ENCODE measurements at regions not wholly inside any gene's neighbourhood (a gene's known extent, or its start where the extent isn't known, plus 50 kb on each side); places are given as distances from the start of the nearest gene placed in this dataset.

- H3K27ac ChIP-seq (ENCODE audit: low read depth, low read length, poor library complexity, severe bottlenecking): no peak overlapping the region
- H3K9me2 ChIP-seq (ENCODE audit: insufficient read depth, low read length): no peaks in the 10 kb centered on the region
- TF ChIP-seq EZH2phosphoT487 (IDR thresholded peaks at IDR 0.05; ENCODE audit: borderline replicate concordance, low read depth, low read length) (no peak), CTCF (conservative IDR thresholded peaks at IDR 0.05; ENCODE audit: low read length) (no peak)
- no peaks in the 10 kb centered on the region for H3K4me1 ChIP-seq (ENCODE audit: insufficient read depth, low read length, poor library complexity, severe bottlenecking)
- H3K9me3 ChIP-seq (ENCODE audit: low read length): no peaks in the 10 kb centered on the region
- ChIA-PET POLR2A (no interaction called here), CTCF (ENCODE audit: unreplicated experiment) (no interaction called here)
- no peak for DNase-seq (ENCODE audit: low spot score)
- H3K79me2 ChIP-seq (ENCODE audit: insufficient read depth, low read depth, low read length): no peaks in the 10 kb centered on the region
- H2AFZ ChIP-seq (ENCODE audit: low read length): no peak overlapping the region
- H3K36me3 ChIP-seq (ENCODE audit: insufficient read depth, low read length): no peaks in the 10 kb centered on the region
- H3K4me3 ChIP-seq (ENCODE audit: low read depth, low read length, poor library complexity, severe bottlenecking): no peak overlapping the region
- H4K20me1 ChIP-seq (ENCODE audit: insufficient read depth, low read length): no peaks in the 10 kb centered on the region
- intact Hi-C loops (cut with micrococcal nuclease; ENCODE audit: unreplicated experiment): no loop called here
- BruUV-seq (replicated peaks): no TSS peak
- no peak overlapping the region for H3K4me2 ChIP-seq (ENCODE audit: low read length)
Measured at GRCh38 chr5:167702014-167702413, 589.4 kb upstream of the WWC1 start.

GRCh38 chr5:167708449-167708848 lies 583.0 kb upstream of the WWC1 start:
- no peak overlapping the region for H3K4me3 ChIP-seq (ENCODE audit: low read depth, low read length, poor library complexity, severe bottlenecking)
- no peaks in the 10 kb centered on the region for H3K9me2 ChIP-seq (ENCODE audit: insufficient read depth, low read length)
- H3K27ac ChIP-seq (ENCODE audit: low read depth, low read length, poor library complexity, severe bottlenecking): no peak overlapping the region
- intact Hi-C loops (cut with micrococcal nuclease; ENCODE audit: unreplicated experiment): no loop called here
- no peaks in the 10 kb centered on the region for H3K9me3 ChIP-seq (ENCODE audit: low read length)
- TF ChIP-seq EZH2phosphoT487 (IDR thresholded peaks at IDR 0.05; ENCODE audit: borderline replicate concordance, low read depth, low read length) (no peak), CTCF (conservative IDR thresholded peaks at IDR 0.05; ENCODE audit: low read length) (no peak)
- H3K79me2 ChIP-seq (ENCODE audit: insufficient read depth, low read depth, low read length): no peaks in the 10 kb centered on the region
- ChIA-PET POLR2A (no interaction called here), CTCF (ENCODE audit: unreplicated experiment) (no interaction called here)
- H3K36me3 ChIP-seq (ENCODE audit: insufficient read depth, low read length): no peaks in the 10 kb centered on the region
- no peaks in the 10 kb centered on the region for H4K20me1 ChIP-seq (ENCODE audit: insufficient read depth, low read length)
- no peak overlapping the region for H2AFZ ChIP-seq (ENCODE audit: low read length)
- H3K4me2 ChIP-seq (ENCODE audit: low read length): no peak overlapping the region
- no peak for DNase-seq (ENCODE audit: low spot score)
- BruUV-seq (replicated peaks): no TSS peak
- no peaks in the 10 kb centered on the region for H3K4me1 ChIP-seq (ENCODE audit: insufficient read depth, low read length, poor library complexity, severe bottlenecking)

GRCh38 chr5:167709625-167710024 lies 581.8 kb upstream of the WWC1 start:
- CTCF ChIA-PET (ENCODE audit: unreplicated experiment): no interaction called here
- no TSS peak for BruUV-seq (replicated peaks)
- Histone ChIP-seq H3K27ac (ENCODE audit: low read depth, low read length, poor library complexity, severe bottlenecking) (no peak overlapping the region), H3K9me3 (ENCODE audit: low read length) (no peaks in the 10 kb centered on the region), H3K4me2 (ENCODE audit: low read length) (no peak overlapping the region), H3K4me1 (ENCODE audit: insufficient read depth, low read length, poor library complexity, severe bottlenecking) (no peaks in the 10 kb centered on the region), H2AFZ (ENCODE audit: low read length) (no peak overlapping the region), H3K9me2 (ENCODE audit: insufficient read depth, low read length) (no peaks in the 10 kb centered on the region), H3K4me3 (ENCODE audit: low read depth, low read length, poor library complexity, severe bottlenecking) (no peak overlapping the region), H4K20me1 (ENCODE audit: insufficient read depth, low read length) (no peaks in the 10 kb centered on the region), H3K36me3 (ENCODE audit: insufficient read depth, low read length) (no peaks in the 10 kb centered on the region), H3K79me2 (ENCODE audit: insufficient read depth, low read depth, low read length) (no peaks in the 10 kb centered on the region)
- intact Hi-C loops (cut with micrococcal nuclease; ENCODE audit: unreplicated experiment): no loop called here
- no peak for TF ChIP-seq EZH2phosphoT487 (IDR thresholded peaks at IDR 0.05; ENCODE audit: borderline replicate concordance, low read depth, low read length)
- TF ChIP-seq CTCF (conservative IDR thresholded peaks at IDR 0.05; ENCODE audit: low read length): no peak
- DNase-seq (ENCODE audit: low spot score): no peak
- POLR2A ChIA-PET: no interaction called here
